K562 (cell line): ENCODE measurements at regions not wholly inside any gene's neighbourhood (a gene's known extent, or its start where the extent isn't known, plus 50 kb on each side); places are given as distances from the start of the nearest gene placed in this dataset.

Experiments
- ATAC-seq: fragments of 200-7000 bp; cut with Tn5 transposase; 3 replicates; pipeline ENCODE4 v1.9.1; 2020; ENCODE audit warnings: moderate library complexity
- BruUV-seq: library from RNA; stranded (reverse); fragments of 400-500 nt; replicated peaks from 2 replicates; lab custom pipeline; 2021; lab: Mats Ljungman, UMichigan
- CTCF ChIA-PET: fragments of 300-600 bp; formaldehyde crosslinking; extraction: SDS; loops from one replicate; lab custom pipeline; 2021; ENCODE audit warnings: low intra/inter-chr PET ratio; lab: Yijun Ruan, JAX
- POLR2A ChIA-PET: fragments of 300-600, 350-650 bp; sonication (Branson Sonifier 250); formaldehyde crosslinking; extraction: SDS; loops from one replicate; lab custom pipeline; 2021; ENCODE audit warnings: antibody characterized with exemption, inconsistent platforms; lab: Yijun Ruan, JAX
- DNase-seq, 4 experiments: peaks; one replicate each; pipeline versions ENCODE4 v3.0.0 to v3.0.0-alpha.2; 2011 to 2018; ENCODE audit warnings: low spot score in 3 of 4, mixed read lengths in 3 of 4; ENCODE audit errors: extremely low read depth in 1 of 4
- FAIRE-seq: peaks from 2 replicates; lab custom pipeline; 2011; peaks lifted over from hg19 to GRCh38; lab: Jason Lieb, UNC
- H2AFZ ChIP-seq: 2 replicates; pipeline ENCODE4 v1.6.0; 2011; ENCODE audit warnings: low read depth, low read length, control low read depth, inconsistent platforms
- H3K27ac ChIP-seq: fragments of 200-600 bp; 3 replicates; pipeline ENCODE4 v1.8.0; 2011; ENCODE audit warnings: low read depth, mild to moderate bottlenecking, control low read depth, inconsistent platforms, low read length, moderate library complexity, mixed read lengths; ENCODE audit errors: extremely low read depth
- H3K27me3 ChIP-seq, 2 experiments: fragments of 300-600 bp in 1 of 2; 2 replicates in 1 of 2; 3 replicates in 1 of 2; pipeline versions ENCODE4 v1.6.0 to v1.8.0; 2011; ENCODE audit warnings: inconsistent platforms in 2 of 2, low read length in 2 of 2, mild to moderate bottlenecking in 1 of 2, mixed read lengths in 1 of 2, moderate library complexity in 1 of 2; ENCODE audit not compliant: control insufficient read depth in 2 of 2, insufficient read depth in 2 of 2
- H3K36me3 ChIP-seq: fragments of 300-600 bp; 3 replicates; pipeline ENCODE4 v1.8.0; 2011; ENCODE audit warnings: mild to moderate bottlenecking, low read length, inconsistent platforms; ENCODE audit not compliant: control insufficient read depth, insufficient read depth
- H3K4me1 ChIP-seq, 2 experiments: fragments of 200-600 bp in 1 of 2; replicated peaks in 1 of 2; 2 replicates in 1 of 2; 3 replicates in 1 of 2; pipeline versions ENCODE4 v1.5.1 to v1.8.0; 2011; ENCODE audit warnings: inconsistent platforms in 2 of 2, low read length in 2 of 2, mild to moderate bottlenecking in 1 of 2, mixed read lengths in 1 of 2, moderate library complexity in 1 of 2; ENCODE audit not compliant: control insufficient read depth in 2 of 2, insufficient read depth in 2 of 2
- H3K4me2 ChIP-seq: 2 replicates; pipeline ENCODE4 v1.6.1; 2011; ENCODE audit warnings: low read length, control low read depth, inconsistent platforms, mixed read lengths; ENCODE audit not compliant: insufficient read depth
- H3K4me3 ChIP-seq: fragments of 200-600 bp; sonication (generic), shearing (Covaris generic); 2 replicates; pipeline ENCODE4 v1.5.1; 2016; ENCODE audit warnings: control low read depth, inconsistent platforms
- H3K79me2 ChIP-seq: fragments of 200-600 bp; 3 replicates; pipeline ENCODE4 v1.8.0; 2011; ENCODE audit warnings: low read length, inconsistent platforms; ENCODE audit not compliant: control insufficient read depth, insufficient read depth
- H3K9ac ChIP-seq, 2 experiments: 2 replicates each; pipeline versions ENCODE4 v1.6.0 to v1.6.1; 2011; ENCODE audit warnings: low read depth in 2 of 2, low read length in 2 of 2, control low read depth in 1 of 2, inconsistent platforms in 1 of 2, mild to moderate bottlenecking in 1 of 2, mixed read lengths in 1 of 2; ENCODE audit not compliant: insufficient read depth in 1 of 2
- H3K9me1 ChIP-seq: one replicate; pipeline ENCODE4 v1.6.0; 2011; ENCODE audit warnings: inconsistent platforms, mild to moderate bottlenecking, low read length, moderate library complexity; ENCODE audit not compliant: control insufficient read depth, insufficient read depth
- H3K9me3 ChIP-seq: replicated peaks from 2 replicates; pipeline ENCODE4 v1.5.1; 2011; ENCODE audit warnings: low read depth, low read length, inconsistent platforms; ENCODE audit not compliant: control insufficient read depth, insufficient read depth
- H4K20me1 ChIP-seq: replicated peaks from 2 replicates; pipeline ENCODE4 v1.6.1; 2011; ENCODE audit warnings: low read length, inconsistent platforms, mixed read lengths; ENCODE audit not compliant: control insufficient read depth, insufficient read depth
- SETDB1 ChIP-seq: IDR thresholded peaks from one replicate; pipeline ENCODE4 v1.6.1; 2012; ENCODE audit warnings: low read length, control low read depth, inconsistent platforms
- ZNF76 ChIP-seq: fragments of 250-450 bp; sonication (Bioruptor Pico); IDR thresholded peaks from 2 replicates; pipeline ENCODE4 v1.4.0; 2020; ENCODE audit warnings: mild to moderate bottlenecking, moderate library complexity, borderline replicate concordance
- WGBS: fragments of 100-300 bp; shearing (Covaris generic); methylation state at CpG from one replicate; pipeline ENCODE4 v1.1.6; 2016; ENCODE audit warnings: low coverage, mixed read lengths; ENCODE audit not compliant: insufficient coverage; ENCODE audit errors: missing lambda C conversion rate; 5-methylcytosine and 5-hydroxymethylcytosine counted together
- in situ Hi-C: fragments of 300-500 bp; cut with MboI; formaldehyde crosslinking; loops from 4 replicates; pipeline ENCODE4 v1.15.0; 2018; ENCODE audit warnings: inconsistent platforms, mixed read lengths
- intact Hi-C: fragments of 100-400 bp; cut with micrococcal nuclease; formaldehyde crosslinking; loops from 2 replicates; pipeline ENCODE4 v1.14.2; 2022
- TF ChIP-seq, protein P1 (sequence below), 2 experiments: fragments of 450-650 bp in 1 of 2; sonication (generic) in 1 of 2; formaldehyde crosslinking in 1 of 2; IDR thresholded peaks in 1 of 2; conservative IDR thresholded peaks in 1 of 2; 2 replicates each; pipeline versions ENCODE4 v1.6.1 to v1.8.1; 2016 to 2023; ENCODE audit warnings: mild to moderate bottlenecking in 2 of 2, moderate library complexity in 2 of 2, inconsistent platforms in 1 of 2, missing genetic modification reagents in 1 of 2
- TF ChIP-seq, protein P2 (sequence below): IDR thresholded peaks from 2 replicates; pipeline ENCODE4 v1.6.1; 2011; ENCODE audit not compliant: insufficient read length; ENCODE audit errors: extremely low read depth

DNA sequence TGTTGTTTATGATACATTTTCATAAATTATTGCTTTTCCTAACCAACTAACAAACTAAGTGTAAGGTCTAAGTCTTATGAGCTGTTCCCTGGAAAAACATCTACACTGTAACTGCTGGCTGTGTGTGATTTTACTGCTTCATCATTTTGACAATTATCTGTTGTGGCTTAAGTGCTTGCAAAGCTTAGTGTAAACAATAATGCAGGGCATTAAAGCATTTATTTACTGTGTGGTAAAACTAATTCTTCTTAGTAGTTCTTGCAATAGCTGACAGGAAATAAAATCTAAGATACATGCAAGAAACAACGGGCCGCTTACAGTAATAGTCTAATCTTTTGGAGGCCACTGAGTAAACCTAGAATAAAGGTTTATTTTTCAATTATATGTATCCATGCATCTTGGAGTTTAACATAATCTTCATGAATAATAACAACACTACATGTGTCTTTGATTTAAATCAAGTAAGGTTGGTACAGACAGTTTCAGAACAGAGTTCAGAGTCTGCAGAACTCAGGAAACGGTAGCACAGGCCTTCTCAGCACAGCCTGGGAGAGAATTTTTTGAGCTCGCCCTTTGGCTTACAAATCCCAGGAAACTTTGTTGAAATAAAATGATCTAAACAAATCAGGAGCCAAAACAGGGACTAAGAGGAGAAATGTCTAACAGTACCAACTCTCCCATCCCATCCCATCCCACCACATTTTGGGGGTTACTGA is 473.1 kb downstream of the NR2F1-AS1 start:
- H3K4me3 ChIP-seq: no peak overlapping the region
- intact Hi-C loops (no loop called here), in situ Hi-C loops (no loop called here)
- WGBS: 0% methylated on average over 4 of the region's 4 CpGs
- no peak overlapping the region for H2AFZ ChIP-seq
- H3K79me2 ChIP-seq: no peaks in the 10 kb centered on the region
- no peak overlapping the region for H3K27ac ChIP-seq
- ChIA-PET CTCF (no interaction called here), POLR2A (interaction anchor here (0.7 kb wide), 1 partner anchor 657 kb away, joined by 3 read pairs; no protein-coding TSS in a partner anchor)
- BruUV-seq: no TSS peak
- DNase-seq: no peak
- TF ChIP-seq, protein P1, sequence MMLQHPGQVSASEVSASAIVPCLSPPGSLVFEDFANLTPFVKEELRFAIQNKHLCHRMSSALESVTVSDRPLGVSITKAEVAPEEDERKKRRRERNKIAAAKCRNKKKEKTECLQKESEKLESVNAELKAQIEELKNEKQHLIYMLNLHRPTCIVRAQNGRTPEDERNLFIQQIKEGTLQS (IDR thresholded peaks at IDR 0.05): no peak
- TF ChIP-seq, protein P1 (CRISPR knock-in tag; conservative IDR thresholded peaks at IDR 0.05): no peak
- TF ChIP-seq, protein P2, sequence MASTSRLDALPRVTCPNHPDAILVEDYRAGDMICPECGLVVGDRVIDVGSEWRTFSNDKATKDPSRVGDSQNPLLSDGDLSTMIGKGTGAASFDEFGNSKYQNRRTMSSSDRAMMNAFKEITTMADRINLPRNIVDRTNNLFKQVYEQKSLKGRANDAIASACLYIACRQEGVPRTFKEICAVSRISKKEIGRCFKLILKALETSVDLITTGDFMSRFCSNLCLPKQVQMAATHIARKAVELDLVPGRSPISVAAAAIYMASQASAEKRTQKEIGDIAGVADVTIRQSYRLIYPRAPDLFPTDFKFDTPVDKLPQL: no peak
- no peak for TF ChIP-seq SETDB1
- no peak for TF ChIP-seq ZNF76
- TF ChIP-seq, all 486 proteins: peak for 0
- Histone ChIP-seq H3K9me1 (no peaks in the 10 kb centered on the region), H3K4me1 (no peaks in the 10 kb centered on the region), H4K20me1 (no peaks in the 10 kb centered on the region), H3K4me2 (no peak overlapping the region), H3K27me3 (no peaks in the 10 kb centered on the region), H3K9ac (no peak overlapping the region), H3K9me3 (no peaks in the 10 kb centered on the region), H3K36me3 (no peaks in the 10 kb centered on the region)
- FAIRE-seq (no peak), ATAC-seq (no peak)
